PFSK-1 (cell line): ENCODE measurements at regions not wholly inside any gene's neighbourhood (a gene's known extent, or its start where the extent isn't known, plus 50 kb on each side); places are given as distances from the start of the nearest gene placed in this dataset.

Experiments
- FOXP2 ChIP-seq: optimal IDR thresholded peaks from 2 replicates; pipeline ENCODE3; 2011; ENCODE audit warnings: borderline replicate concordance, control low read depth, inconsistent platforms; ENCODE audit not compliant: insufficient read depth; ENCODE audit errors: extremely low read length, extremely low read depth
- POLR2AphosphoS5 ChIP-seq: IDR thresholded peaks from 2 replicates; pipeline ENCODE4 v1.6.1; 2012; ENCODE audit warnings: low read depth, mild to moderate bottlenecking, control low read depth, low read length, moderate library complexity
- SIN3A ChIP-seq: IDR thresholded peaks from 2 replicates; pipeline ENCODE4 v1.6.1; 2012; ENCODE audit warnings: mild to moderate bottlenecking, low read length, moderate library complexity, borderline replicate concordance; ENCODE audit not compliant: insufficient read depth
- TAF1 ChIP-seq: IDR thresholded peaks from 2 replicates; pipeline ENCODE4 v1.6.1; 2012; ENCODE audit warnings: low read length, control low read depth, borderline replicate concordance; ENCODE audit not compliant: insufficient read depth
- TF ChIP-seq, protein P1 (sequence below), 2 experiments: IDR thresholded peaks; 2 replicates each; pipeline versions ENCODE4 v1.6.1 to v1.8.0; 2011 to 2012; ENCODE audit warnings: low read depth in 2 of 2, low read length in 2 of 2, control low read depth in 1 of 2, inconsistent platforms in 1 of 2, mild to moderate bottlenecking in 1 of 2, moderate library complexity in 1 of 2; ENCODE audit not compliant: insufficient read depth in 1 of 2

DNA sequence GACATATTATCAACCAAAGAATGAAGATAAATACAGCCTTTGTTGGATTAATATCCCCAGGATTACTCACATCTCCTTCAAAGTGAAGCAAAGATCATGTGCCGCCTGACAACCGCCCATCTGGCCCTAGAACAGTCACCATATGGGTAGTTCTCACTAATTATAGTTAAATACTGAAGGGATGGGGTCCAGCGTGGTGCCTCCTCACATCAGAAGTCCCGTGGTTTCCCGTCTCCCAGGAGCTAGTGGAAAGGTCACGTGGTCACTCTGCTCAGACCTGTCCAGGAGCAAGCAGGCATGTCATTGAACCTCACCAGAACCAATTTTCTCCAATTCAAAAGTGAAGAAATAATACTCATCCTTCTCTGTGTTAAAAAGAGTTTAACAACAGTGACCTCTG, 434.5 kb downstream of the SHISA9 start:
- TF ChIP-seq SIN3A (no peak), FOXP2 (no peak), TAF1 (no peak), POLR2AphosphoS5 (no peak)
- TF ChIP-seq, protein P1, sequence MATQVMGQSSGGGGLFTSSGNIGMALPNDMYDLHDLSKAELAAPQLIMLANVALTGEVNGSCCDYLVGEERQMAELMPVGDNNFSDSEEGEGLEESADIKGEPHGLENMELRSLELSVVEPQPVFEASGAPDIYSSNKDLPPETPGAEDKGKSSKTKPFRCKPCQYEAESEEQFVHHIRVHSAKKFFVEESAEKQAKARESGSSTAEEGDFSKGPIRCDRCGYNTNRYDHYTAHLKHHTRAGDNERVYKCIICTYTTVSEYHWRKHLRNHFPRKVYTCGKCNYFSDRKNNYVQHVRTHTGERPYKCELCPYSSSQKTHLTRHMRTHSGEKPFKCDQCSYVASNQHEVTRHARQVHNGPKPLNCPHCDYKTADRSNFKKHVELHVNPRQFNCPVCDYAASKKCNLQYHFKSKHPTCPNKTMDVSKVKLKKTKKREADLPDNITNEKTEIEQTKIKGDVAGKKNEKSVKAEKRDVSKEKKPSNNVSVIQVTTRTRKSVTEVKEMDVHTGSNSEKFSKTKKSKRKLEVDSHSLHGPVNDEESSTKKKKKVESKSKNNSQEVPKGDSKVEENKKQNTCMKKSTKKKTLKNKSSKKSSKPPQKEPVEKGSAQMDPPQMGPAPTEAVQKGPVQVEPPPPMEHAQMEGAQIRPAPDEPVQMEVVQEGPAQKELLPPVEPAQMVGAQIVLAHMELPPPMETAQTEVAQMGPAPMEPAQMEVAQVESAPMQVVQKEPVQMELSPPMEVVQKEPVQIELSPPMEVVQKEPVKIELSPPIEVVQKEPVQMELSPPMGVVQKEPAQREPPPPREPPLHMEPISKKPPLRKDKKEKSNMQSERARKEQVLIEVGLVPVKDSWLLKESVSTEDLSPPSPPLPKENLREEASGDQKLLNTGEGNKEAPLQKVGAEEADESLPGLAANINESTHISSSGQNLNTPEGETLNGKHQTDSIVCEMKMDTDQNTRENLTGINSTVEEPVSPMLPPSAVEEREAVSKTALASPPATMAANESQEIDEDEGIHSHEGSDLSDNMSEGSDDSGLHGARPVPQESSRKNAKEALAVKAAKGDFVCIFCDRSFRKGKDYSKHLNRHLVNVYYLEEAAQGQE (IDR thresholded peaks at IDR 0.05; ENCODE audit: insufficient read depth in 1 of 2, low read depth in 2 of 2, low read length in 2 of 2) = no peak

DNA sequence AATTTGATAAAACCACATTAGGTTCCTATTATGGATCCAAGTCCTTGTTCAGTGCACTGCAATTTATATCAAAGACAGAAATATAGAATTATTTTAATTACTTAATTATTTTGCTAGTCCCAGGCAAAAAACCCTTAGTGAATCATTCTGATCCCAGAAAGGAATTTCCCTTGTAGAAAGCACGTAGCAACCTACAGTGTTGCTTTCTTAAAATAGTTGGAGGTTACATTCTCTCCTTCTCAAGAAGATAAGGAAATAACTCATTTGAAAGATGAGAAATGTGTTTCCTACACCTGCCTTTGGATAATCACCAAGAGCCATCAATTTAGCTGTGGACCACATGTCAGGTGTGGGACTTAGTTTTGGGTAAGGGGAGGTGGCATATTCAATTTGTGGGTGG, 434.9 kb downstream of the SHISA9 start:
- no peak for TF ChIP-seq TAF1
- TF ChIP-seq POLR2AphosphoS5 = no peak
- TF ChIP-seq, protein P1 (IDR thresholded peaks at IDR 0.05; ENCODE audit: insufficient read depth in 1 of 2, low read depth in 2 of 2, low read length in 2 of 2) = no peak
- no peak for TF ChIP-seq SIN3A
- no peak for TF ChIP-seq FOXP2

DNA sequence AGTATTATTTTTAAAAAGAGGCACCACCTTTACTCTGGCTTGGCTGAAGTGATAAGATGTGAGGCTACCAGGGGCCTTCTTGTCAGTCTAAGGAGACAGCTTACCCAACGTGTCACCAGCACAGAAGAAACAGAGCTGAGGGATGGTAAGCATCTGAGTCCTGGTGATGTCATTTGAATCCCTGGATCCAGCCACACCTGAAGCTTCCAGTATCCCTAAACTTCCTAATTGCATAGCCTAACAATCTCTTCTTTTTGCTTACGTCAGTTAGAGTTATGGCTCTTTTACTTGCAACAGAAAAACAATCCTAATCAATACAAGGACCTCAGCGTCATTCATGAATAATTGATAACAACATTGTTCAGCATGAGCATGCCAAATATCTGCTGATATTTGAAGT, 436.6 kb downstream of the SHISA9 start:
- no peak for TF ChIP-seq FOXP2
- TF ChIP-seq SIN3A = no peak
- TF ChIP-seq POLR2AphosphoS5 = no peak
- TF ChIP-seq, protein P1 (IDR thresholded peaks at IDR 0.05; ENCODE audit: insufficient read depth in 1 of 2, low read depth in 2 of 2, low read length in 2 of 2) = no peak
- no peak for TF ChIP-seq TAF1

DNA sequence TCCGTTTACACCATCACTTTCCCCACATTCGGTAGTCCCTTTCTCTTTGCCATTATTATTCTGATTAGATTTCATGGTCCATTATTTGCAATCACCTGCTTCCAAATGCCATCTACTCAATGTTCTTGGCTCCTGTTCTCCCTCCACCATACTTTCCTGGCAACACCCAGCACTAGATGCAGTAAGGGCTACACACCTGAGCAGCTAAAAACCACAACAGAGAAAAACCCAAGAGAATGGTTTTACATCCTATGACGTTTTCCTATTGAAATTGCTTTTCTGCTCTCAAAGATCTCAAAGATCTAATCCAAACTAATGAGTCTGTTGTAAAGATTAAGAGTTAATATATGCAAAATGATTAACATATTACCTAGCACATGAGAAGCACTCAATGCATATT, 441.3 kb downstream of the SHISA9 start:
- TF ChIP-seq POLR2AphosphoS5 = no peak

DNA sequence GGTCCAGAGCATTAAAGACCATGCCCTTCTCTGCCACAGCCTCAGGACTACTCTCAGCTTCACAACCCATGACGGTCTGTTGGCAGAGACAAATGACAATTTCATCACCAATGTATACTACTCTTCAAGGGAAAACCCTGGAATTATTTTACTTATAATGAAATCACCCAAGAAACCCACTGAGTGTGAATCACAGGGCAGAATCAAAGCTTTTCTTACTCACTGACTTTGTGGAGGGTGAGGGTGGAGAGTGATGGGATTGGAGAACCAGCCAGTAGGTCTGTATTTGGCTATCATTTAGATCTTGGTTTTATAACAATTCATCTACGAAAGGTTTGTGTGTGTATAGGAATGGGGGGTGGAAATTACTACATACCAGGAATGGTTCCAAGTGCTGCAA, 442.6 kb downstream of the SHISA9 start:
- TF ChIP-seq, protein P1 (IDR thresholded peaks at IDR 0.05; ENCODE audit: insufficient read depth in 1 of 2, low read depth in 2 of 2, low read length in 2 of 2) = no peak
- no peak for TF ChIP-seq SIN3A
- no peak for TF ChIP-seq TAF1
- no peak for TF ChIP-seq FOXP2
- TF ChIP-seq POLR2AphosphoS5 = no peak
